ENCODE measurements at regions not wholly inside any gene's neighbourhood (a gene's known extent, or its start where the extent isn't known, plus 50 kb on each side); places are given as distances from the start of the nearest gene placed in this dataset.

DNA sequence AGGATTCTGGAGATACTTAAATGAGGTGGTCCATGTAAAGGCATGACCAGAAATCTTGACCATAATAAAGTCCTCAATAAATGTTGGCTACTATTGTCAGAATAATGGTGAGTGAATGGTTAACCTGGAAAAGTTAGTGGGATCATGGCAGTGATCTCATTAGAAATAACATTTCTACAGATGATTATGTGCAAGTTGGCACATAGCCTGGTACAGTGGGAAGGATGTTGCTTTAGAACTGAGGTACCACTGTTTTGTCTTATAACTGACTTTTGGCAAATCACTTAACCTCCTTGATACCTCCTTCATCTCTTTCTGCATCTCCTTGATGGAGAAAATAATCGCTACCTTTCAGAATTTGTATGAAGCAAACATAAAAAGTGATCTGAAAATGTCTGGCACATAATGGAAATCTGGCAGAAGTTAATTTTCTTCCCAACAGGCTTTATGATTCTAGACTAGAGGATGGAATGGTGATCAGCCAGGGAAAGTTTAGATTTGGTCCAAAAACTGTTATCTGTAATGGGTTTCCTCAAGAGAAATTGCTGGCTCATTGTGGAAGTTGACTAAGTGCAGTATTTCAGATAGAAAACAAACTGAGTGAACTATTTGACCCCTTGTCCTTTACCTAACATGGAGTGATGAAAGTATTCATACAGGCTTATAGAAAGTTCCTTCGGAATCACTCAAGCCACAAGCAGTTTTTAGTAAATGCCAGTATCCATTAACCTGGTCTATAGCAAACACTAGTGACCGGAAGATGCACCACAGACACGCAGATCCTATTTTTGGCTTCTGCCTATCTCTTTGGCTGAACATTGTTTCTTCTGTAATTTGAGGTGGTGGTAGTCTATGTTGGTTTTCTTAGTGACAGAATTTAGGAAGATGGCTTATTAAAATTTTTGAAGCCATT, 449.6 kb upstream of the TGFBR2 start:
- Histone ChIP-seq H3K79me2 (ENCODE audit: control insufficient read depth in 1 of 2, insufficient read depth in 2 of 2, low read length in 2 of 2) (no peaks in the 10 kb centered on the region), H3K4ac (replicated peaks; ENCODE audit: insufficient read length, low read depth, low read length) (no peak overlapping the region), H3K79me1 (ENCODE audit: low read depth, low read length) (no peaks in the 10 kb centered on the region), H3K4me3 (ENCODE audit: extremely low read depth in 1 of 4, insufficient read depth in 2 of 4, low read depth in 3 of 4, low read length in 4 of 4) (no peak overlapping the region), H3K4me2 (ENCODE audit: insufficient read depth in 1 of 2, low read depth in 2 of 2, low read length in 2 of 2) (no peak overlapping the region), H4K8ac (ENCODE audit: extremely low read depth, insufficient read depth, low read length) (no peak overlapping the region), H3K27me3 (replicated peaks in 1 of 4; ENCODE audit: control insufficient read depth in 3 of 4, extremely low read depth in 1 of 4, insufficient read depth in 3 of 4, low read length in 3 of 4) (no peaks in the 10 kb centered on the region), H3K14ac (ENCODE audit: insufficient read length) (no peak overlapping the region), H3K23me2 (ENCODE audit: low read depth, low read length) (no peaks in the 10 kb centered on the region), H3K56ac (replicated peaks; ENCODE audit: insufficient read length, low read depth, low read length) (no peak overlapping the region), H2AK5ac (ENCODE audit: low read depth, low read length) (no peak overlapping the region), H4K91ac (replicated peaks; ENCODE audit: insufficient read length, low read length) (no peak overlapping the region), H2AFZ (ENCODE audit: low read length) (no peak overlapping the region), H3K27ac (ENCODE audit: low read depth, low read length) (no peak overlapping the region), H4K20me1 (replicated peaks in 1 of 2; ENCODE audit: control insufficient read depth in 1 of 2, insufficient read depth in 2 of 2, low read length in 2 of 2) (no peaks in the 10 kb centered on the region), H3K18ac (ENCODE audit: extremely low read depth, low read length) (no peak overlapping the region), H3K36me3 (ENCODE audit: control insufficient read depth in 2 of 4, insufficient read depth in 4 of 4, low read length in 3 of 4) (no peaks in the 10 kb centered on the region), H2BK12ac (ENCODE audit: low read depth, low read length) (no peak overlapping the region), H4K5ac (ENCODE audit: insufficient read length, low read depth, low read length) (no peak overlapping the region), H3K4me1 (replicated peaks in 1 of 4; ENCODE audit: control insufficient read depth in 3 of 4, insufficient read depth in 4 of 4, low read length in 3 of 4) (no peaks in the 10 kb centered on the region), H3K9me3 (ENCODE audit: insufficient read depth in 2 of 2, low read depth in 1 of 2, low read length in 1 of 2) (no peaks in the 10 kb centered on the region), H2BK120ac (replicated peaks; ENCODE audit: low read depth, low read length) (no peak overlapping the region), H3K23ac (ENCODE audit: insufficient read length) (no peak overlapping the region), H2BK15ac (ENCODE audit: low read length) (no peak overlapping the region), H3K9ac (replicated peaks in 1 of 4; ENCODE audit: extremely low read depth in 1 of 4, low read depth in 3 of 4, low read length in 3 of 4) (no peak overlapping the region), H2BK20ac (ENCODE audit: low read length) (no peak overlapping the region), H2BK5ac (ENCODE audit: low read depth, low read length) (no peak overlapping the region)
- ChIA-PET CTCF (ENCODE audit: partially characterized antibody) (no interaction called here), POLR2A (ENCODE audit: partially characterized antibody) (no interaction called here)
- WGBS, 2 experiments (ENCODE audit: extremely low coverage in 1 of 2, insufficient coverage in 1 of 2, insufficient read length in 1 of 2, insufficient replicate concordance in 2 of 2, low coverage in 1 of 2, low lambda C conversion rate in 2 of 2, missing lambda C conversion rate in 1 of 2) = 95% methylated on average over 4 of the region's 4 CpGs; no CpG with 5 or more reads in 1 of the 2 experiments
- FAIRE-seq (no peak), DNase-seq (ENCODE audit: low read depth in 1 of 2, low spot score in 2 of 2) (no peak)
- no peak for TF ChIP-seq SIN3A (conservative IDR thresholded peaks at IDR 0.05 in 1 of 2, IDR thresholded peaks at IDR 0.05 in 1 of 2; ENCODE audit: low read depth in 1 of 2, low read length in 2 of 2)
